HEK293T (cell line): ENCODE measurements at regions not wholly inside any gene's neighbourhood (a gene's known extent, or its start where the extent isn't known, plus 50 kb on each side); places are given as distances from the start of the nearest gene placed in this dataset.

ENCODE experiments used
- ARNT ChIP-seq: fragments of 450-650 bp; IDR thresholded peaks from 2 replicates; pipeline ENCODE4 v1.6.1; 2017; ENCODE audit warnings: mild to moderate bottlenecking
- BHLHE40 ChIP-seq: fragments of 450-650 bp; IDR thresholded peaks from 2 replicates; pipeline ENCODE4 v1.6.1; 2016; ENCODE audit warnings: mild to moderate bottlenecking, moderate library complexity, borderline replicate concordance
- CTBP1 ChIP-seq: fragments of 450-650 bp; IDR thresholded peaks from 2 replicates; pipeline ENCODE4 v1.6.1; 2016; ENCODE audit warnings: borderline replicate concordance
- ELF4 ChIP-seq: fragments of 450-650 bp; IDR thresholded peaks from 2 replicates; pipeline ENCODE4 v1.6.1; 2017; ENCODE audit warnings: antibody characterized with exemption
- FOXA1 ChIP-seq: fragments of 450-650 bp; IDR thresholded peaks from 2 replicates; pipeline ENCODE4 v1.6.1; 2016; ENCODE audit warnings: mild to moderate bottlenecking
- FOXK2 ChIP-seq: fragments of 450-650 bp; IDR thresholded peaks from 2 replicates; pipeline ENCODE4 v1.6.1; 2016; ENCODE audit warnings: mild to moderate bottlenecking
- FOXM1 ChIP-seq: fragments of 450-650 bp; IDR thresholded peaks from 2 replicates; pipeline ENCODE4 v1.6.1; 2017; ENCODE audit warnings: mild to moderate bottlenecking, borderline replicate concordance
- LEF1 ChIP-seq: fragments of 450-650 bp; IDR thresholded peaks from 2 replicates; pipeline ENCODE4 v1.6.1; 2017; ENCODE audit warnings: mild to moderate bottlenecking, borderline replicate concordance
- NFRKB ChIP-seq: fragments of 450-650 bp; IDR thresholded peaks from 2 replicates; pipeline ENCODE4 v1.6.1; 2016; ENCODE audit warnings: mild to moderate bottlenecking, moderate library complexity
- PKNOX1 ChIP-seq: fragments of 450-650 bp; IDR thresholded peaks from 2 replicates; pipeline ENCODE4 v1.6.1; 2016
- SP1 ChIP-seq: fragments of 450-650 bp; IDR thresholded peaks from 2 replicates; pipeline ENCODE4 v1.6.1; 2017
- SUZ12 ChIP-seq: fragments of 450-650 bp; IDR thresholded peaks from 2 replicates; pipeline ENCODE4 v1.6.1; 2016; ENCODE audit warnings: mild to moderate bottlenecking
- TARDBP ChIP-seq: fragments of 450-650 bp; IDR thresholded peaks from 2 replicates; pipeline ENCODE4 v1.6.1; 2016
- ZNF384 ChIP-seq: fragments of 450-650 bp; IDR thresholded peaks from 2 replicates; pipeline ENCODE4 v1.6.1; 2016

GRCh38 chr12:40534828-40535227 lies 157.4 kb upstream of the CNTN1 start:
- TF ChIP-seq NFRKB (no peak), ELF4 (no peak), FOXM1 (no peak), BHLHE40 (no peak), FOXK2 (no peak), SUZ12 (no peak), PKNOX1 (no peak), FOXA1 (no peak), ARNT (no peak), LEF1 (no peak), ZNF384 (no peak), SP1 (no peak), CTBP1 (no peak), TARDBP (no peak)
